ENCODE measurements at regions not wholly inside any gene's neighbourhood (a gene's known extent, or its start where the extent isn't known, plus 50 kb on each side); places are given as distances from the start of the nearest gene placed in this dataset.
"Not testable (repeated sequence)": the region's sequence is repeated elsewhere in the genome, so short reads cannot be mapped to it uniquely, and the experiment has no call there.

GRCh38 chr11:96447208-96448110, 57.6 kb downstream of the JRKL start:
- peak; percentile 76 for DNase-seq

DNA sequence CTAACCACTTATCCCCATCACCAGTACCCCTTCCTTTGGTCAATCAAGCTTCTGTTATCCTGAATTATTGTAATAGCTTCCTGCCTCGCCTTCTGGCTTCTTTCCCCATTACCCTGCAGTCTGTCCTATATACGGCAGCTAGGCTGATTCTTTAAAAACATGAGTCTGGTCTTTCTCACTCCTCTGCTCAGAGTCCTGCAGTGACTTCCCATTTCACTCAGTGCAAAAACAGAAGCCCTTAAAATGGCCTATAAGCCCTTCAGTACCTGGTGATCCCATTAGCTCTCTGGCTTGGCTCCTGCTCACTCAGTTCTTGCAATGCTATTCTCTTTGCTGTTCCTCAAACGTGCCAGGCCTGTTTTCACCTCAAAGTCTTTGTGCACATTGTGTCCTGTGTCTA, 58.4 kb downstream of the JRKL start:
- DNase-seq: peak; percentile 16

- no peak for DNase-seq
Measured at GRCh38 chr11:96456111-96456510, 66.3 kb downstream of the JRKL start.

DNA sequence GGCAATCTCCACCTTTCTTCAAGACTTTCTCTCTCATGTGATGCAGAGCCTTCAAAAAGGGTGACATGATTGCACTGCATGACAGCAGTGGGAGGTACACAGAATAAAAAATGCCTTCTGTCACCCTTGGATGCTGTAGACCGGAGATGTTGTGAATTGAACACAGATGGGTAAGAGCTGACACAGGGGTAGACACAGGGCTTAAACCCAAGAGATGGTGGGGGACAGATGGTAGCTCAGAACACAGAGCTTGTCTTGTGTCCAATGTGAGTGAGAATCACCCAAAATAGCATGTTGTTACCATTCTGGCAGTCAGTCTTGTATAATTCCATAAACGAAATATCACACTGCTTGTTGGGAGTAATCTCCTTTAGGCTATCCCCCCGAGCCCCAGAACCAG, 69.9 kb downstream of the JRKL start:
- DNase-seq: no peak

GRCh38 chr11:96461871-96462270, 72.1 kb downstream of the JRKL start:
- DNase-seq: no peak

GRCh38 chr11:96464700-96465307, 75.0 kb downstream of the JRKL start:
- DNase-seq: peak; percentile 90

DNA sequence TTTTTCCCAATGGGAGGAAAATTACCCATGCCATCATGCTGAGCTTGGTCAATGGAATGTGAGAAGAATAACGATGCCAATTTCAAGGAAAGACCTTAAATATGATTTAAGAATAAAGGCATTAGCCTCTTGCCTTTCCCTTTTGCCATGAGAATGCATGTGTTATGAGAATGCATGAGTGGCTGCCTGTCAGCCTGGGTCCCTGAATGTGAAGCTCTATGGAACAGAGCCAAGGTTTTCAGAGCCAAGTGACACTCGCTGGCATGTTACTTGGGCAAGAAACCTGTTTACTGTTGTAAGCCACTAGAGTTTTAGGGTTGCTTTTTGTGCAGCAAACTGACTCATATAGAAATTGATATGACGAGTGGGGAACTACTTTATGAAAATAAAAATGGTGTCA, 75.7 kb downstream of the JRKL start:
- no peak for DNase-seq

DNA sequence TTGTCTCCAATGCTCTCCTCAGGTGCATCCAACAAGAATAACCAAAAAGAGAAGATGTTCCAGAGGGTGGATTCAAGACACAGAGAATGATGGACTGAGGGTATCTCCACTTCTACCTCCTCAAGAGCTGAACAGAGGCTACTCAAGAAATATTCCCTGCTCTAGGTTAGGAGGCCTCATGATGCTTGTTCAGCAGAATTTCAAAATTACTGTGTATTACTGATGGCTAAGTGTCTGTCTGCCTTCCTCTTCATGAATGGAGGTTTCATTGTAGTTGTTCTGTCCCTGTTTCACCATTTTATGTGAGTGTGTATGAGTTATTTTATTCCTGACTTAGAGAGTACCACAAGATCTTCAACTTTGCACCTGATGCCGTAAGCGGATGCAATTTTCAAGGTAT, 76.8 kb downstream of the JRKL start:
- DNase-seq: no peak

GRCh38 chr11:96469776-96470175, 80.0 kb downstream of the JRKL start:
- DNase-seq: no peak

- no peak for DNase-seq
Measured at GRCh38 chr11:96470521-96470920, 80.7 kb downstream of the JRKL start.

DNA sequence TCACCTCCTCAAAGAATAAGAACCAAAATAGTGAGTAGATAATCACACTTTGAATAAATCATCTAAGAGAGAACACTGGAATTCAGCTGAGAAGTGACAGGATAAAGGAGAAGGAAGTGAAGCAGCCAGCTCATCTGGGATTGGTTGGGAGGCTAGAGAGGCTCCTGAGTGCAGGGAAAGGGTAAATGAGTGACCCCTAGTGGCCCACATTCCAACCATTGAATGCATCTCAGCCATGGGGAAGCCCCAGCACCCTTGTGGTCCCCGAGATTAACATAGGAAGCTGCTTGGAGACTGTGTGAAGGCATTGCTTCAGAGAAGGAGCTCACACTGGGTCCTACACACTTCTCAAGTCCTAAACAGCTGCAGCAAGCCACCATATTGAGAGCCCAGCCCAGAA, 82.3 kb downstream of the JRKL start:
- DNase-seq: no peak

DNA sequence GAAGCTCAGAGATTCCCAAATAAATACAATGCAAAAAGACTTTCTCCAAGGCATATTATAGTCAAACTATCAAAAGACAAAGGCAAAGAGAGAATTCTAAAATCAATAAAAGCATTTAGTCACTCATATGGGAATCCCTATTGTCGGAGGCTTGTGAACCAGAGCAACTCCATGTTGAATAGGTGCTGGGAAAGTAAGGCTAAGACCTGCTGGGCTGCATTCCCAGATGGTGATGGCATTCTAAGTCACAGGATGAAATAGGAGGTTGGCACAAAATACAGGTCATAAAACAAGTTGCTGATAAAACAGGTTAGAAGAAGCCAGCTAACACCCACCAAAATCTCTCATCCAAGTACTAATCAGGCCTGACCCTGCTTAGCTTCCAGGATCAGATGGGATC, 84.5 kb downstream of the JRKL start:
- DNase-seq: no peak

GRCh38 chr11:96481204-96481603, 91.4 kb downstream of the JRKL start:
- DNase-seq: no peak

GRCh38 chr11:96481771-96482170, 92.0 kb downstream of the JRKL start:
- DNase-seq: peak; percentile 19

- no peak for DNase-seq
Measured at GRCh38 chr11:96482193-96482592, 92.4 kb downstream of the JRKL start.

DNA sequence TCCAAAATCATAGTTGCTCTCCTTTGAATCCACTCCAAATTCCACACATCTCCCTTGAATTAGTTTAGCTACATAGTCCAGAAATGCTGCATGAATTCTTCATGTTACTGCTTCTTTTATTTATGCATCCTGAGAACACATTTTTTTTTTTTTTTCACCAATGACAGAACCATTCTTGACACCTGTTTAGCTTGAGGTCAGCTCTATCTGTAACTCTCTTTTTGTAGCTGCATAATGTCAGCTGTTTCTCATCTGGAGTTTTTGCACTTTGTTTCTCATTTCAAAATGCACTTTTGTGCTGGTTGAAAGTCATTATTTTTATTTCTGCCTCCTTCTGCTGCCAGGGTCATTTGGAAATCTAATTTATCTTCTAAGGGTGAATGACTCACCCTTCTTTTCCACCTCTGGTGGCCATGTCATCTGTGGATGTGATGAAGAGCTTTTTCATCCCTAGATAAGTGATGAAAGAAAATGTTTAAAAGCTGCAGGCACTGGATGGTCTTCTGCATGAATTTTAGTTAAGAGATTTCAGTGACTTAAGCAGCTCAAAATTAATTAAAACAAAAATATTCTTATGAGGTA, 93.7 kb downstream of the JRKL start:
- DNase-seq: no peak

- no peak for DNase-seq
Measured at GRCh38 chr11:96484361-96484760, 94.5 kb downstream of the JRKL start.

DNA sequence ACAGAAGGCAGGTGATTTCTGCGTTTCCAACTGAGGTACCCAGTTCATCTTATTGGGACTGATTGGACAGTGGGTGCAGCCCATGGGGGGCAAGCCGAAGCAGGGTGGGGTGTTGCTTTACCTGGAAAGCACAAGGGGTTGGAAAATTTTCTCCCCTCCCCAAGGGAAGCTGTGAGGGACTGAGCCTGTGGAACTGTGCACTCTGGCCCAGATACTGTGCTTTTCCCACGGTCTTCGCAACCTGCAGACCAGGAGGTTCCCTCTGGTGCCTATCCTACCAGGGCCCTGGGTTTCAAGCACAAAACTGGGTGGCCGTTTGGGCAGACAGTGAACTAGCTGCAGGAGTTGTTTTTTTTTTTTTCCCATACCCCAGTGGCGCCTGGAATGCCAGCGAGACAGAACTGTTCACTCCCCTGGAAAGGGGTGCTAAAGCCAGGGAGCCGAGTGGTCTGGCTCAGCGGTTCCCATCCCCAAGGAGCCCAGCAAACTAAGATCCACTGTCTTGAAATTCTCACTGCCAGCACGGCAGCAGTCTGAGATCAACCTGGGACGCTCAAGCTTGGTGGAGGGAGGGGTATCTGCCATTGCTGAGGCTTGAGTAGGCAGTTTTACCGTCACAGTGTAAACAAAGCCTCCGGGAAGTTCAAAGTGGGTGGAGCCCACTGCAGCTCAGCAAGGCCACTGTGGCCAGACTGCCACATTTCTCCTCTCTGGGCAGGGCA, 97.2 kb downstream of the JRKL start:
- DNase-seq: no peak

GRCh38 chr11:96488911-96489310, 99.1 kb downstream of the JRKL start:
- DNase-seq: not testable (repeated sequence)

DNA sequence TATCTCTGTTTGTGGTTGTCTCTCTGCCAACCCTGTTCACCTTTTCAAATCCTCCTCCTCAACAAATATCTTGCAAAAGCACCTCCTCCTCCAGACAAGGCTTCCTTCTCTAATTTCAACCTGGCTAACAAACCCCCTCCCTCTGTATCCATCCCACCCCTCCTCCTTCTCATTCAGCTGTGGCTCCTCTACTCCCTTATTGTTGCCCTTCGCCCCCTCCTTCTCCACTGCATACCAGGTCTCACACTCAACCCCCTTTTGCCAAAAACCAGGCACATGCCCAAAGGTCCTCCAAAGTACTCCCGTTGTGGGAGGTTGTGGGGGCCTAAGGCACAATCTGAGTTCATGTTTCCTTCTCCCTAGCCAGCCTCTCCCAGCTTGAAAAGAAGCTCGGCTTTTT, 110.6 kb downstream of the JRKL start:
- DNase-seq: no peak

- no peak for DNase-seq
Measured at GRCh38 chr11:96506041-96506440, 116.2 kb downstream of the JRKL start.

GRCh38 chr11:96506953-96507354, 117.1 kb downstream of the JRKL start:
- DNase-seq: no peak

- no peak for DNase-seq
Measured at GRCh38 chr11:96508861-96509260, 119.0 kb downstream of the JRKL start.
